Ovary (tissue), 3 donors: ENCODE measurements at regions not wholly inside any gene's neighbourhood (a gene's known extent, or its start where the extent isn't known, plus 50 kb on each side); places are given as distances from the start of the nearest gene placed in this dataset.

Experiments used
- EP300 ChIP-seq: sonication (generic); formaldehyde crosslinking; IDR thresholded peaks from one replicate; pipeline ENCODE4 v1.6.1; 2017; ENCODE audit warnings: antibody characterized with exemption
- POLR2A ChIP-seq: fragments of 450-650 bp; IDR thresholded peaks from one replicate; pipeline ENCODE4 v1.6.1; 2017; ENCODE audit warnings: antibody characterized with exemption, mild to moderate bottlenecking, moderate library complexity
- TF ChIP-seq, protein P1 (sequence below), 3 donors: fragments of 450-650 bp in 2 of 3; fragments of 200-600 bp in 1 of 3; IDR thresholded peaks; one replicate each; pipeline versions ENCODE4 v1.5.1 to v1.8.0; 2016 to 2022; ENCODE audit warnings: antibody characterized with exemption in 3 of 3, mild to moderate bottlenecking in 1 of 3
- donor health status: DM: no; HTN: no; CAD: no.

DNA sequence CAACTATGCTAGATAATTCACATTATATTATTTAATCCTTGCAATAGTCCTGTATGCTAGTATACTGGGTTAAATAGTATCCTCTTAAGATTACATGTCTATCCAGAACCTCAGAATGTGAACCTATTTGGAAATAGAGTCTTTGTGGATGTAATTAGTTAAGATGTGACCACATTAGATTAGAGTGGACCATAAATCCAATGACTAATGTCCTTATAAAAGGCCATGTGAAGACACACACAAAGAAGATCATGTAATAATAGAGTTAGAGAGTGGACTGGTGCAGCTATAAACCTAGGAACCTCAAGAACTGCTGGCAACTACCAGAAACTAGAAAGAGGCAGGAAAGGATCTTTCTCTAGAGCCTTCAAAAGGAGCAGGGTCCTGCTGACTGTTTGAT lies 263.6 kb upstream of the PTGER4 start:
- no peak for TF ChIP-seq POLR2A
- TF ChIP-seq, protein P1, sequence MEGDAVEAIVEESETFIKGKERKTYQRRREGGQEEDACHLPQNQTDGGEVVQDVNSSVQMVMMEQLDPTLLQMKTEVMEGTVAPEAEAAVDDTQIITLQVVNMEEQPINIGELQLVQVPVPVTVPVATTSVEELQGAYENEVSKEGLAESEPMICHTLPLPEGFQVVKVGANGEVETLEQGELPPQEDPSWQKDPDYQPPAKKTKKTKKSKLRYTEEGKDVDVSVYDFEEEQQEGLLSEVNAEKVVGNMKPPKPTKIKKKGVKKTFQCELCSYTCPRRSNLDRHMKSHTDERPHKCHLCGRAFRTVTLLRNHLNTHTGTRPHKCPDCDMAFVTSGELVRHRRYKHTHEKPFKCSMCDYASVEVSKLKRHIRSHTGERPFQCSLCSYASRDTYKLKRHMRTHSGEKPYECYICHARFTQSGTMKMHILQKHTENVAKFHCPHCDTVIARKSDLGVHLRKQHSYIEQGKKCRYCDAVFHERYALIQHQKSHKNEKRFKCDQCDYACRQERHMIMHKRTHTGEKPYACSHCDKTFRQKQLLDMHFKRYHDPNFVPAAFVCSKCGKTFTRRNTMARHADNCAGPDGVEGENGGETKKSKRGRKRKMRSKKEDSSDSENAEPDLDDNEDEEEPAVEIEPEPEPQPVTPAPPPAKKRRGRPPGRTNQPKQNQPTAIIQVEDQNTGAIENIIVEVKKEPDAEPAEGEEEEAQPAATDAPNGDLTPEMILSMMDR (IDR thresholded peaks at IDR 0.05): no peak
- TF ChIP-seq EP300: no peak
